ENCODE measurements at regions not wholly inside any gene's neighbourhood (a gene's known extent, or its start where the extent isn't known, plus 50 kb on each side); places are given as distances from the start of the nearest gene placed in this dataset.

- no peak for TF ChIP-seq EP300 (IDR thresholded peaks at IDR 0.05; ENCODE audit: borderline replicate concordance)
- no peak for TF ChIP-seq TEAD4 (IDR thresholded peaks at IDR 0.05)
- TF ChIP-seq FOXM1 (IDR thresholded peaks at IDR 0.05; ENCODE audit: borderline replicate concordance, low read depth), result no peak
- no peak for TF ChIP-seq CREB1 (IDR thresholded peaks at IDR 0.05; ENCODE audit: low read depth)
- no peak for TF ChIP-seq ZBTB7A (IDR thresholded peaks at IDR 0.05; ENCODE audit: low read depth)
- no peak for TF ChIP-seq TAF1 (IDR thresholded peaks at IDR 0.05; ENCODE audit: low read depth)
- TF ChIP-seq EGR1 (IDR thresholded peaks at IDR 0.05), result no peak
- TF ChIP-seq, protein P1, sequence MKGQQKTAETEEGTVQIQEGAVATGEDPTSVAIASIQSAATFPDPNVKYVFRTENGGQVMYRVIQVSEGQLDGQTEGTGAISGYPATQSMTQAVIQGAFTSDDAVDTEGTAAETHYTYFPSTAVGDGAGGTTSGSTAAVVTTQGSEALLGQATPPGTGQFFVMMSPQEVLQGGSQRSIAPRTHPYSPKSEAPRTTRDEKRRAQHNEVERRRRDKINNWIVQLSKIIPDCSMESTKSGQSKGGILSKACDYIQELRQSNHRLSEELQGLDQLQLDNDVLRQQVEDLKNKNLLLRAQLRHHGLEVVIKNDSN (IDR thresholded peaks at IDR 0.05), result no peak
- TF ChIP-seq TCF12 (IDR thresholded peaks at IDR 0.05; ENCODE audit: low read depth), result no peak
- no peak for TF ChIP-seq NFIC (IDR thresholded peaks at IDR 0.05)
- no peak for TF ChIP-seq CEBPB (IDR thresholded peaks at IDR 0.05)
- no peak for TF ChIP-seq MAX (IDR thresholded peaks at IDR 0.05)
- TF ChIP-seq, protein P2, sequence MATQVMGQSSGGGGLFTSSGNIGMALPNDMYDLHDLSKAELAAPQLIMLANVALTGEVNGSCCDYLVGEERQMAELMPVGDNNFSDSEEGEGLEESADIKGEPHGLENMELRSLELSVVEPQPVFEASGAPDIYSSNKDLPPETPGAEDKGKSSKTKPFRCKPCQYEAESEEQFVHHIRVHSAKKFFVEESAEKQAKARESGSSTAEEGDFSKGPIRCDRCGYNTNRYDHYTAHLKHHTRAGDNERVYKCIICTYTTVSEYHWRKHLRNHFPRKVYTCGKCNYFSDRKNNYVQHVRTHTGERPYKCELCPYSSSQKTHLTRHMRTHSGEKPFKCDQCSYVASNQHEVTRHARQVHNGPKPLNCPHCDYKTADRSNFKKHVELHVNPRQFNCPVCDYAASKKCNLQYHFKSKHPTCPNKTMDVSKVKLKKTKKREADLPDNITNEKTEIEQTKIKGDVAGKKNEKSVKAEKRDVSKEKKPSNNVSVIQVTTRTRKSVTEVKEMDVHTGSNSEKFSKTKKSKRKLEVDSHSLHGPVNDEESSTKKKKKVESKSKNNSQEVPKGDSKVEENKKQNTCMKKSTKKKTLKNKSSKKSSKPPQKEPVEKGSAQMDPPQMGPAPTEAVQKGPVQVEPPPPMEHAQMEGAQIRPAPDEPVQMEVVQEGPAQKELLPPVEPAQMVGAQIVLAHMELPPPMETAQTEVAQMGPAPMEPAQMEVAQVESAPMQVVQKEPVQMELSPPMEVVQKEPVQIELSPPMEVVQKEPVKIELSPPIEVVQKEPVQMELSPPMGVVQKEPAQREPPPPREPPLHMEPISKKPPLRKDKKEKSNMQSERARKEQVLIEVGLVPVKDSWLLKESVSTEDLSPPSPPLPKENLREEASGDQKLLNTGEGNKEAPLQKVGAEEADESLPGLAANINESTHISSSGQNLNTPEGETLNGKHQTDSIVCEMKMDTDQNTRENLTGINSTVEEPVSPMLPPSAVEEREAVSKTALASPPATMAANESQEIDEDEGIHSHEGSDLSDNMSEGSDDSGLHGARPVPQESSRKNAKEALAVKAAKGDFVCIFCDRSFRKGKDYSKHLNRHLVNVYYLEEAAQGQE (IDR thresholded peaks at IDR 0.05; ENCODE audit: low read depth), result no peak
- no peak for TF ChIP-seq YY1 (IDR thresholded peaks at IDR 0.05; ENCODE audit: low read depth)
- no peak for TF ChIP-seq RAD21 (IDR thresholded peaks at IDR 0.05; ENCODE audit: low read depth)
Measured at GRCh38 chrX:12013211-12013618, 125.1 kb upstream of the FRMPD4 start.

- no peak for TF ChIP-seq CREB1 (IDR thresholded peaks at IDR 0.05; ENCODE audit: low read depth)
- no peak for TF ChIP-seq TEAD4 (IDR thresholded peaks at IDR 0.05)
- no peak for TF ChIP-seq TCF12 (IDR thresholded peaks at IDR 0.05; ENCODE audit: low read depth)
- no peak for TF ChIP-seq CEBPB (IDR thresholded peaks at IDR 0.05)
- no peak for TF ChIP-seq TAF1 (IDR thresholded peaks at IDR 0.05; ENCODE audit: low read depth)
- TF ChIP-seq RAD21 (IDR thresholded peaks at IDR 0.05; ENCODE audit: low read depth), result no peak
- TF ChIP-seq, protein P1 (IDR thresholded peaks at IDR 0.05), result no peak
- TF ChIP-seq, protein P2 (IDR thresholded peaks at IDR 0.05; ENCODE audit: low read depth), result no peak
- no peak for TF ChIP-seq NFIC (IDR thresholded peaks at IDR 0.05)
- no peak for TF ChIP-seq ZBTB7A (IDR thresholded peaks at IDR 0.05; ENCODE audit: low read depth)
- TF ChIP-seq YY1 (IDR thresholded peaks at IDR 0.05; ENCODE audit: low read depth), result no peak
- TF ChIP-seq FOXM1 (IDR thresholded peaks at IDR 0.05; ENCODE audit: borderline replicate concordance, low read depth), result no peak
- no peak for TF ChIP-seq EGR1 (IDR thresholded peaks at IDR 0.05)
Measured at GRCh38 chrX:12021698-12022097, 116.6 kb upstream of the FRMPD4 start.

DNA sequence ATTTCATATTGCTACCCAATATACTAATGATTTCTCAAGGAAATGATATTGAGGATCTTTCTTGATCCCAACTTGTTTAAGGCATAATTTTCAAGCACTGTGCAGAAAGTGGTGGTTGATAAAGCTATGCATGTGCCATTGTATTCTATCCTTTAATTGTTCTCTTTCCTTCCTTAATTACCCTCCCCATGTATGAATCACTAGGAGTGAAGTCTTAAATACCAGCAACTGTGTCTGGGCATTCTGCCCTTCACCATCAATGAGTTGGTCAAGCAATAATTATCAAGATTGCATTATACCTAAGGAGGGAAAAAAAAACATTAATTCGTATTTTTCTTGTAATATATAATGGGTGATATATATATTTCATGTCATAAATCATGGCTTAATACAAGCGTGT lies 111.8 kb upstream of the FRMPD4 start:
- no peak for TF ChIP-seq TEAD4 (IDR thresholded peaks at IDR 0.05)
- no peak for TF ChIP-seq ZBTB7A (IDR thresholded peaks at IDR 0.05; ENCODE audit: low read depth)
- TF ChIP-seq FOXM1 (IDR thresholded peaks at IDR 0.05; ENCODE audit: borderline replicate concordance, low read depth), result no peak
- no peak for TF ChIP-seq CEBPB (IDR thresholded peaks at IDR 0.05)
- TF ChIP-seq RAD21 (IDR thresholded peaks at IDR 0.05; ENCODE audit: low read depth), result no peak
- no peak for TF ChIP-seq EGR1 (IDR thresholded peaks at IDR 0.05)
- TF ChIP-seq, protein P1 (IDR thresholded peaks at IDR 0.05), result no peak
- no peak for TF ChIP-seq TAF1 (IDR thresholded peaks at IDR 0.05; ENCODE audit: low read depth)
- no peak for TF ChIP-seq CREB1 (IDR thresholded peaks at IDR 0.05; ENCODE audit: low read depth)
- TF ChIP-seq EP300 (IDR thresholded peaks at IDR 0.05; ENCODE audit: borderline replicate concordance), result no peak

- no peak for TF ChIP-seq NFIC (IDR thresholded peaks at IDR 0.05)
- TF ChIP-seq RAD21 (IDR thresholded peaks at IDR 0.05; ENCODE audit: low read depth), result no peak
- no peak for TF ChIP-seq CREB1 (IDR thresholded peaks at IDR 0.05; ENCODE audit: low read depth)
- no peak for TF ChIP-seq ZBTB7A (IDR thresholded peaks at IDR 0.05; ENCODE audit: low read depth)
- no peak for TF ChIP-seq TAF1 (IDR thresholded peaks at IDR 0.05; ENCODE audit: low read depth)
- TF ChIP-seq, protein P1 (IDR thresholded peaks at IDR 0.05), result no peak
- no peak for TF ChIP-seq TCF12 (IDR thresholded peaks at IDR 0.05; ENCODE audit: low read depth)
- TF ChIP-seq, protein P2 (IDR thresholded peaks at IDR 0.05; ENCODE audit: low read depth), result no peak
- no peak for TF ChIP-seq CEBPB (IDR thresholded peaks at IDR 0.05)
- TF ChIP-seq YY1 (IDR thresholded peaks at IDR 0.05; ENCODE audit: low read depth), result no peak
- TF ChIP-seq FOXM1 (IDR thresholded peaks at IDR 0.05; ENCODE audit: borderline replicate concordance, low read depth), result no peak
- TF ChIP-seq MAX (IDR thresholded peaks at IDR 0.05), result no peak
- TF ChIP-seq EGR1 (IDR thresholded peaks at IDR 0.05), result no peak
- TF ChIP-seq EP300 (IDR thresholded peaks at IDR 0.05; ENCODE audit: borderline replicate concordance), result no peak
- TF ChIP-seq TEAD4 (IDR thresholded peaks at IDR 0.05), result no peak
Measured at GRCh38 chrX:12032082-12032481, 106.2 kb upstream of the FRMPD4 start.

All from Ishikawa (cell line).